DMS153 treated with DMSO at 0.1 percent for 48 hours (cell line): ENCODE measurements at regions not wholly inside any gene's neighbourhood (a gene's known extent, or its start where the extent isn't known, plus 50 kb on each side); places are given as distances from the start of the nearest gene placed in this dataset.
A peak's percentile ranks its signal among the peaks of the same experiment; 100 is the strongest.
"Not testable (repeated sequence)": the region's sequence is repeated elsewhere in the genome, so short reads cannot be mapped to it uniquely, and the experiment has no call there.

Experiments used
- DNase-seq: peaks from one replicate; lab custom pipeline; 2025; ENCODE audit not compliant: unreplicated experiment; lab: John Stamatoyannopoulos, UW

DNA sequence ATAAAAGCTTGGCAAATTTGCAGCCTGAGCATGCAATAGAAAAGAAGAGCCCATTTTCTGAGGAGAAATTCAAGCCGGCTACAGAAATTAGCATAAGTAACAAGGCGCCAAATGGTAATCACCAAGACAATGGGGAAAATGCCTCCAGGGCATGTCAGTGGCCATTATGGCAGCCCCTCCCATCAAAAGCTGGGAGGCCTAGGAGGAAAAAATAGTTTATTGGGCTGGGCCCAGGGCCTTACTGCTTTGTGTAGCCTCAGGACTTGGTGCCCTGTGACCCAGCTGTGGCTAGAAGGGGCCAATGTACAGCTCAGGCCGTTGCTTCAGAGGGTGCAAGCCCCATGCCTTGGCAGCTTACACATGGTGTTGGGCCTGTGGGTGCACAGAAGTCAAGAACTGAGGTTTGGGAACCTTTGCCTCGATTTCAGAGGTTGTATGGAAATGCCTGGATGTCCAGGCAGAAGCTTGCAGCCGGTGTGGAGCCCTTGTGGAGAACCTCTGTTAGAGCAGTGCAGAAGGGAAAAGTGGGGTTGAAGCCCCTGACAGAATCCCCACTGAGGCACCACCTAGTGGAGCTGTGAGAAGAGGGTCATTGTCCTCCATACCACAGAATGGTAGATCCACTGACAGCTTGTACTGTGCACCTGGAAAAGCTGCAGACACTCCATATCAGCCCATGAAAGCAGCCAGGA is 328.5 kb upstream of the MAP3K7 start:
- DNase-seq: no peak

DNA sequence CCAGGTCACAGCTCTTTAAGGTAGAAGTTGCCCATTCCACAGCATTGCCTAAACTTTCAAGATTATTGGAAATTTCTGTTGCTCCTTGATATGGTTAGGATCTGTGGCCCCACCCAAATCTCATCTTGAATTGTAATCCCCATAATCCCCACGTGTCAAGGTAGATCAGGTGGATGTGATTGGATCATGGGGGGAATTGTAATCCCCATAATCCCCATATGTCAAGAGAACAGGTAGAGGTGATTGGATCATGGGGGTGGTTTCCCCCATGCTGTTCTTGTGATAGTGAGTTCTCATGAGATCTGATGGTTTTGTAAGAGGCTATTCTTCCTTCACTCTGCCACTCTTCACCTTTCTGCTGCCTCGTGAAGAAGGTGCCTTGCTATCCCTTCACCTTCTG is 327.4 kb upstream of the MAP3K7 start:
- DNase-seq: no peak

DNA sequence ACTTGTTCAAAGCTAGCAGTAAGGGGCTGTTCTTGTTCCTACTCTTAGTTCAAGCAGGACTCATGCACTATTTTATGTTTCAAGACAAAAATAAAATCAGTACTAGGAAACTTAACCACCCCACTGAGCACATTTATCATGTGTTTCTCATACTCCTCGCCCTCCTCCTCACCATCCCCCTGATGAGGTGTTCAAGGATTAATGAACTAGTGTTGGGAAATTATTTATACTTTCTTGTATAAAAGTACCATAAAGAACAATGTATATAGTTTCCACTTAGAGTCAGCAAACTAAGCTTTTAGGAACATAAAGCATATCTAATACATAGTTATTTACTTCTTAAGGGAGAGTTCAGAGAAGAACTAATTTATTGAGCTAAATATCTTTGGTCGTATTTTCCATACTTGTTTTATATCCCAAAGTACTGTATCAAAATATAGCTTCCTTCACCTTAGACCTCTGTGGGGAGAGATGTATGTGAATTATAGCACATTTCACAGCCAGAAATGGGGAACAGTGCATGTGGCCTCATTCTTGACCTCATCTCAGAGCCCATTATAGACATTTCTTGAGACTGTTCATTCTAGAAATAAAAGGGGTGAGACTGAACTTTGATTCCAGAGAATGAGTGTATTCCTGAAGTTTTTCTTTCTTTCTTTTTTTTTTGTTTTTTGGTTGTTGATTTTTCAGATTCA is 326.5 kb upstream of the MAP3K7 start:
- no peak for DNase-seq

DNA sequence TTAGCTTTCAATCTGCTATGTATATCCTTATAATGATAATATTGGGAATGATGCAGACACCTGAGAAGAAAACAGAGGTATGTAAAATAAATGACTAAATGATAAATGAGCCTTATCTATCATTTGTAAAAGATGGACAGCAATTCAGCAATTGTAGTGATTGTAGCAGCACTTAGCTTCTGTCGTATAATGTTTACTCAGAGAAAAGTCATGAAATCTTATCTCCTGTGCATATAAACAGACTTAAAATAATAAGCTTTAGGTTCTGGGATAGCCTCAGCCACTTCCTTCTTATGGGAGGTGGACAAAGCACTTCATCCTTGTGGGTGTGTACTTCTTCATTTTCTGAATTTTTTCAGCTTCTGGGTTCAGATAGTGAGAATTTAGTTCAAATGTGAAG is 324.8 kb upstream of the MAP3K7 start:
- DNase-seq: no peak

DNA sequence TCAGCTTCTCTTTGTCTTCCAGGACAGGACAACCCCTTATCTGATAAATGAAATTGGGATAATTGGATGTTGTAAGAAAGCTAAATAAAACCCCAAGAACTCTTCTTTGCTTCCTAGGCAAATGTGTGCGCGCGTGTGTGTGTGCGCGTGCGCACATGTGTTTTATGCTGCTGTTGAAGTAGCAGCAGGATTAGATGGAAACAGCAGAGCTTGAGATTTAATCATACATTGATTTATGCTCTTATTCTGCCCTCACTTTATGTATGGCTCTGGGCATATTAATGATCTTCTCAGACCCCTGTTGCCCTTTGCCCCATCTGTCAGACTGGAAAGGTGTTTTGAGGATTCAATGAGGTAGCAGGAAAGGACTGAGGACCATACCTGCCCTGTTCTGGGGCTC is 324.0 kb upstream of the MAP3K7 start:
- DNase-seq: no peak

DNA sequence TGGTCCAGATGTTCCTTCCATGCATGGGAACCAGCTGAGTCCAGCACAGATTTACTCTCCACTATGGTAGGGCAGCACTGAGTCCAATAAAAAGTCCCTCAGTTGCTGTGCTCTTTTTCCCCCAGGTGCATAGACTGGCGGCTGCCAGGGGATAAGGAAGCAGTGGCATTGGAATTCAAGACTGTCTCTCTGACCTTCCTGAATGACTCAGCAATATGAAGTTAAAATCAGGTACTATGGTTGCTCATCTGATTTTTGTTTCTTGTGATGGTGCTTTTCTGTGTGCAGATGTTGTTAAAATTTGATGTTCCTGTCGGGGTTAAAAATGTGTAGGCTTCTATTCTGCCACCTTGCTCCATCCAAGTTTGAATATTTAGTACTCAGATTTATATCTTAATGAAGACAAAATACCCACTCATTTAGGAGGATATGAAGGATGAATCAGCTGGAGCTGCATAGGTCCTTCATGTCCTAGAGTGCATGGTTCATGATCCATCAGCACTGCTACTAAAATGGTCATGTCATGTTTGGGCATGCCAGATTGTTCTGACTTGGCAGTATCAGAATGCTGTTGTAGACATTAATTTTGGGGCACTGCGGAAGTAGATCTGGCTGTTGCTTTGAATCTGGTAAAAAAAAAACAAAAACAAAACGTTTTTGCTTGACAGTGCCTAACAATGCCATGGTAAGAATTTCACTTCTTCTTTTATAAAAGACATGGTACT is 321.2 kb upstream of the MAP3K7 start:
- DNase-seq: no peak

DNA sequence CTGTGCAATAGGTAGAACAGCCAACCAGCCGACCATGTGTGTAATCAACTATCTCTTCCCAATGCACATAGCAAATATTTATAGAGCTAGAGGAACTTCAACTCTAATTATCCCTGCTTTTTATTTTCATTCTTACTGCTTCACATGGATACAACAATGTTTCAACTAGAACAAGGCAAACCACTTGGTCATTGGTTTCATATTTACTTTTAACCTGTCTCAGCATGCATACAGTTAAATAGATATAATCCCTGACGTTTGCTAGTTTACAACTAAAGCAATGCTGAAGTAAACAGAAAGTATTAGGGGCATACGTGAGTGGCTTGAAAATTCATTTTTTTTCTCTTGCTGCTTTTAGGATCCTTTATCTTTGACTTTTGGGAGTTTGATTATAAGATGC is 318.5 kb upstream of the MAP3K7 start:
- peak; percentile 59 for DNase-seq

DNA sequence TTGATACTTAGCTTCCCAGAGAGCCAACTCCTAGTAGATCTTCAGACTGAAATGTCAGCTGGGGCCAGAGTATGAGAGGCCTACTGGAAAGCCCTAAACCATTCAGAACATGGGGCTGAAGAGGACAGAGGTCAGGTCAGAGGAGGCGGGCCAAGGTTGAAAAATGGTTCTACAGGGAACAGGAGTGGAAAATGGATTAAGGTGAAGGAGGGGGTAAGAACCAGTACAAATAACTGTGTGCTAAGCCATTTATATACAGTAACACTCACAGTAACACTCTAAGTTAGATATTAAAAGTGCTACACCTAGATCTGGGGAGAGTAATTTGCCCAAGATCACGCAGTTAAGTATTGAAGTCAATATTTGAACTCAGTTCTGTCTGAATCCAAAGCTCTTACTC is 313.2 kb upstream of the MAP3K7 start:
- no peak for DNase-seq

DNA sequence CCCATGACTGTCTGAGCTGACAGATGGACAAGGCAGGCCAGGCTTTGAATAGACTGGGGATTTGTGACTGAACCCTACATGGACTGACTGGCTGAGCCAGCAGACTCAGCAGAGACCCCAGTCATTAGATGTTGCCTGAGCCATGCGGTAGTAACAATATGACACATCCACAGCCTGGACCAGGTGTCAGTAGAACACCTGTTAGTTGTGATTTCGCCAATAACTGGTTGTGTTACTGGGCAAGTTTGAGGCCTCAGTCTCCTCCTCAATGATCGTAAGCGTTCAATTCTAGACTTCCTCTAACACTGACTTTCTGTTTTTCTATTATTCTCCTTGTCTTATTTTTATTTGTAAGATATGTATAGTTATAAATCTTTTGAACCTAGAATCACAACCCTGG is 311.9 kb upstream of the MAP3K7 start:
- DNase-seq: no peak

DNA sequence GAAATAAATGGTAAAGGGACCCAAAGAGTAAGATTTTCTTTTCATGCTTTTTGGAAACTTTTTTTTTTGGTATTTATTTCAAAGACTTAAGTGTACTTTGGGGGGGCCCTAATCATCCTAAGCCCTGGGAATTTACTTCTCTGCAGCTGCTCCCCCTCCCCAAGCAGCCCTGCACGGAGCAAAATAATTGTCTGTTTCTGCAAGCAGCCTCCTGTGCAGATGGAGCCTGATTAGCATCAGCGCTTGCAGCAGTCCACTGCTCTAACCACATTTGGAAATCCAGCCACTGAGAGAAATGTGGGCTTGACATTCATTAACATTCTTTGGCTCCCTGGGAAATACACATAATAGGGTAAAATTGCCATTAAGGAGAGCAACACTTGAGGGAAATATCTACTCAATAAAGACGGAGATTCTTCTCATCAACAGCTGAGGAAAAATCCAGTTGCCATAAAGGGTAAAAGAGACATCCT is 309.2 kb upstream of the MAP3K7 start:
- DNase-seq: no peak

DNA sequence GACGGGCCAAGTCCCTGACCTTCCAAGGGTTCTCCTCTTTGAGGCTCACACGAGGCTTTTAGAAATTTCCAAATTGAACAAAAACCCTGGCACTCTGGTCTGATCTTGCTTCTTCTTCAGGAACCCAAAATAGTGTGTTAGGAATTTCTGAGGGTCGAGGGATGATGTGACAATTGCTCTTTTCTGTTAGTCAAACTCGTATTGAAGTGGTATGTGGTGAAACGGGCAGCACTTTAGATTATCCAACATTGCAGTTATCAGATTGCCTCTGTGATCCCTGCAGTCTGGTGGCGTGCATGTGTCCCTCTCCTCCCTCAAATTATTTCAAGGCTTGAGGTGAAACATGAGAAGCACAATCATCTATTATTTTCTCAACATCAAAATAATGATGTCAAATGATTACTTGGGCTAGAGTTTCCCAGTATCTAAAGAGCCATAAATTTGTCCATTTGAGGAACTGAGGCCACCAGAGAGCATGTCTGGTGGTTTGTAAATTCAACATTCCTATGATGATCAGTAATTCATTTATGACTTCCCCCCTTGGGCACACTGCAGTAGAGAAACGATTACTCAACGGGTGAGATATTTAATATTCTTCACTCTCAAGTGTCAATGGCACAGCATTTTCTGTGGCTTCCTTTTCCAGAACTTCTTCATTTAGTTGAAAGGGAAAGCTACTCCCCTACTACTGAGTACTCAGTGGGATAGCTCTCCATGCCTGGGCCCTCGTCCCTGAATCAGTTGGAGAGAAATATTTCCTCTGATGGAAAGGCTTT is 308.6 kb upstream of the MAP3K7 start:
- no peak for DNase-seq

DNA sequence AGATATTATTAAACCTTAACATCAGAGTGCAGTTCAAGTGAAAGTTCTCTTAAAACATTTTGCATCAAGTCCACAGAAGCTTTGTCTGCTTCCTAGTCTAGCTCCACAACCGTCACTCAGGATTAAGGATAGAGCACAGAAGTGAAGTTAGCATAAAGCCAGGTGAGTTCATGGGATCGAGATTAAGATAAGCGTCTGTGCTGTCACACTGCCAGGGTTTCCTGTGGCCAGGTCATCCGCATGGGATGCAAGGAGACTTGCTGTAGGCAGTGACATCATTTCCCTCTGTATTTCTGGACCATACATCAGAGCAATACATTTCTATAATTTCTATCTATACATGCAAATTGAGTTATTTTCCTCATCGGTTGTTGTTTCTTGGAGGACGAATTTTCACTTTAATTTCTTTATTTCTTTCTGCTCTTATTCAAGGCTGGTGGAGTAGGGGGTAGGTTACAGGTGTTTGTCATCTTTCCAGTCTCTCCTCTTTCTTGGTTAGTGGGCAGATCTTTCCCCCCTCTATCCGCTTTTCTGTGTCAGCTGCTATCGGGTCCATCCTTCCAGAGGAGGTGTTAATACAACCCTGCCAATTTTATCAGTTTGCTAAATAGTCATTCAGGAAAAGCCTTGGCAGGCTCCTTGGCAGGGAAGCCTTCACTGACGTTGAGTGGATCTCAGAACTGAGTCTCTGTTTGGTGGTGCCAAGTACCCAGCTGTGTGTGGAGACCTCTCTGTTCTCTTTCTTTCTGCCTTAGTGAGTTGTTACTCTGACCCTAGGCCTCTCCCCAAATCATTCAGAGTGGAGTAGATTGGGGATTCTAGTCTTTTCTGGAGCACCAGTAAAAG is 307.6 kb upstream of the MAP3K7 start:
- DNase-seq: no peak

DNA sequence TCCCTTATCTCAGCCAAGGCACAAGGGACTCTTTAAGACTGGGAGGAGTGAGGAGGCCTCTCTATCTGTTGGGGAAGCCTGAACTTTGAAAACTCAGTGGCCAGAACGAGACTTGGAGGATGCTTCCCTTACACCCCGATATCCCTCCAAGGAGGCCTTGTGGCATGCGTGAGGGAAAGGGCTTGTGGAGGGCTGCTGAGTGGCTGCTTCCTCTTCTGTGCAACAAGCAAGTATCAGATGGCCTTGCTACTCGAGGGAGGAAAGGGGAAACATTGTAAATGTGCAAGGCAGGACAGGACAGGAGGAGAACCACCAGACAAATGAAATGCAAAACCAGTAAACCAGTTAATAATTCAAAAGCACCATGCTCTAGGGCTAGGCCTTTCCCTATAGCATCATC is 306.5 kb upstream of the MAP3K7 start:
- no peak for DNase-seq

DNA sequence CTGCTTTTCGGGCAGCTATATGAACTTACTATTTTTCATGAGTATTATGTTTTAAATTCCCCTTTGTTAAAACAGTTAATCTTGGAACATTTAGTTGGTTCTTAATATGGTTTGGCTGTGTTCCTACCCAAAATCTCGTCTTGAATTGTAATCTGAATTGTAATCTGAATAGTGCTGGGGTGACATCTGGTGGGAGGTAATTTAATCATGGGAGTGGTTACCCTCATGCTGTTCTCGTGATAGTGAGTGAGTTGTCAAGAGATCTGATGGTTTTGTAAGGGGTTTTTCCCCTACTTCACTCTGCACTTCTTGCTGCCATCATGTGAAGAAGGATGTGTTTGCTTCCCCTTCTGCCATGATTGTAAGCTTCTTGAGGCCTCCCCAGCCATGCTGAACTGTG is 305.4 kb upstream of the MAP3K7 start:
- DNase-seq: no peak

DNA sequence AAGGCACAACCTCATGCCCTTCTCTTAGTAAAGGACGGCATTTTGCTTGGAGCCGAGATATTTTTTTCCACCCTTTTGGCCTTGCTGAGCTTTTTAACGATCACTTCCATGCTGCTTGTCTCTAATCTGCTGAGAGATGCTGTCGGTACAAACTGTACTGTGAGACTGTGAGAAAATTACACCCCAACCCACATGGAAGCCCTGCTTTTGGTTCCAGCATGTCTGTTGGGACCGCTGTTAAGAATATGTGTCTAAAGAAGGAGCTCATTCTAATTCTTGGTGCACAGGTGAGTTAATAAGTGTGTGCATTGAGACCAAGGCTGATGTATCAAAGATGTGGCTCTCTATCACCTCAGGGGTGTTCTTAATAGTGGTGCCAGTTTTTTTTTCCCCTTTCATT is 304.5 kb upstream of the MAP3K7 start:
- DNase-seq: no peak

DNA sequence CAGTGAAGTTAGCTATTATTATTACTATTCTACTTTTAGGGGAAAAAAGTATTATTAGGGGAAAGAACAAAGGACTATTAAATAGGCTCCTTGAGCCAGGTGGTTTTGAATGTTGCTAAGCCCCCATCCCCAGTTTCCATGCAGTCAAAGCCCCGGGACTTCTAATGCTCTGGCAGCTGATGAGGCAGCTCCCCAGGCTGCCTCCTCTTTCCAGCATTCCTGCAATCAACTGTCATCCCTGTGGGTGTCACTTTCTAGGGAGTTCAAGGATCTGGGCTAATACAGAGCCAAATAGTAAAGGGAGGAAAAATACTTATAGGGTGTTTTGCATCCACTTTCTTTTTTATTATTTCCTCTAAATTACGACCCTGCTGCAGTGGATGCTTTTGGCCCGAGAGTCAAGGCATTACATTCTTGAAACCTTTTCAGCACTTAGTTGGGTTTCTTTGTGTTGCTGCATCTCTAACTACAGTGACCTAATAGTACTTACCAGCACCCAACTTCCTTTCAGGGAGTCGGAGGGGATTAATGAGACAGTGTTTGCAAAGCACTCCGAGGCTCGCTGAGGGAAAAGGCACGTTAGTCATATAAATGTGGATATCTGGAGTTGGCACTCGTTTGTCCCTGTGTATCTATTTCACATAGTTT is 303.9 kb upstream of the MAP3K7 start:
- no peak for DNase-seq

DNA sequence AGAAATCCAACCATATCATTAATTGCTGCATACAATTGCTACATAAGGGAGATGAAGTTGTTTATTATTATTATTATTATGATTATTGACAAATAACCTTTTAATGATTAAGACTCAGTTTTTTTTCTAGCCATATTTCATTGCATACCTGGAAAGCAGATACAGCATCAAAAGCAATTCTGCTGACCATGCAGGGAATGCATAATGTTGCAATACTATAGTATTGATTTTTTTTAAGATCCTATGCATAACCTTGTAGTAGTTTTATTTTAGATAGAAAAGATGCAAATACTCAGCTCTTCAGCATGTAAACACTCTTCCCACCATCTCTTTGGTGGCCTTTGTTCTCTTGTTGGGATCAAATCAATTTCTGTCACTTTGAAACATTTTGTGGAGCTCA is 300.9 kb upstream of the MAP3K7 start:
- DNase-seq: no peak

DNA sequence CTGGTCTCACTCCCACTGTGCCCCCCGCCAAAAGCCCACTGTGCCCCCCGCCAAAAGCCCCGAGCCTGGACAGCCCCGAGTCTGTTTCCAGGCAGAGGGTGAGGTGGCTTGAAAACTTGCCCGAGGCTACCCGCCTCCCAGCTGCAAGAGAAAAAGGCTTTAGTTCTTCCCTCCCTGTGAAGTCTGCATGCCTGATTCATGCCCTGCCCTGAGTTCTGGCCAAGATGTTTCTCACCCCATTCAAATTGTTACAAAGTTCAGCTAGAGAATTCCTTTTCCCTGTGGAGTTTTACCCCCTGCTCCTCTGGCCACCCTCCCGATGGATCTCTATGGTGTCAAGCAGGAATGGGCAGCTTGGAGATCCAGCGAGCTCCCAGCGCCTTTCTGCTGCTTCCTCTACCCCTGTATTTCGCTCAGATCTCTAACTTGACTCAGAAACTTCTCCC is 298.8 kb upstream of the MAP3K7 start:
- no peak for DNase-seq

DNA sequence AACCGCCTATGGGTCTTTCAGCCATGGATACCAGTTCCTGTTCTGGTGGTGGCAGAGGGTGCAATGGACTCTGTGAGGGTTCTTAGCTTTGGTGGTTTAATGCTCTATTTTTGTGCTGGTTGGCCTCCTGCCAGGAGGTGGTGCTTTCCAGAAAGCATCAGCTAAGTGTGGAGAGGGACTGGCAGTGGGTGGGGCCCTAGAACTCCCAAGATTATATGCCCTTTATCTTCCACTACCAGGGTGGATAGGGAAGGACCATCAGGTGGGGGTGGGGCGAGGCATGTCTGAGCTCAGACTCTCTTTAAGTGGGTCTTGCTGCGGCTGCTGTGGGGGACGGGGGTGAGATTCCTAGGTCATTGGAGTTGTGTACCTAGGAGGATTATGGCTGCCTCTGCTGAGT is 298.3 kb upstream of the MAP3K7 start:
- not testable (repeated sequence) for DNase-seq

DNA sequence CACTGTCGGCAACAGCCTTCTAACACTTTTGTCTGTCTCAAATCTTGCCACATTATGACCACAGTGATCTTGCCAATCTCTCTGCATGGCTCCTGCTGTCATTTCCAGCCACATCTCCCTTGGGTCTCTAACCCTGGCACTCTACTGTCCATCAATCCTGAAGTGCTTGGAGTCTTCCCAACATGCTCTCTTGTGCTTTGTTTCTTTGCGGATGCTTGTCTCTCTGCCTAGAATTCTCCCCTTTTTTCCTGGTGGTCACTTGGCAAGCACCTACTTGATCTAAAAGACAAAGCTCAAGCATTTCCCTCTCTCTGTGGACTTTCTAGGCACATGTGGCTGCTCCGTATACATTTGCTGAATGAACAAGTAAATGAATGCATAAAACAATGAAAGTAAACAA is 290.7 kb upstream of the MAP3K7 start:
- DNase-seq: no peak
